K562 (cell line): ENCODE measurements at regions not wholly inside any gene's neighbourhood (a gene's known extent, or its start where the extent isn't known, plus 50 kb on each side); places are given as distances from the start of the nearest gene placed in this dataset.

Experiments
- ARNT ChIP-seq, 2 experiments: fragments of 450-650 bp; IDR thresholded peaks; 2 replicates each; pipeline ENCODE4 v1.6.1; 2016; ENCODE audit warnings: mild to moderate bottlenecking in 1 of 2
- CBX3 ChIP-seq, 2 experiments: IDR thresholded peaks; 1 replicate in 1 of 2; 2 replicates in 1 of 2; pipeline ENCODE4 v1.6.1; 2012; ENCODE audit warnings: inconsistent platforms in 2 of 2, low read length in 2 of 2, borderline replicate concordance in 1 of 2, control low read depth in 1 of 2
- DEAF1 ChIP-seq: fragments of 450-650 bp; formaldehyde crosslinking; IDR thresholded peaks from 2 replicates; pipeline ENCODE4 v1.4.0; 2020; ENCODE audit warnings: mild to moderate bottlenecking, moderate library complexity
- HDAC8 ChIP-seq: fragments of 450-650 bp; IDR thresholded peaks from 2 replicates; pipeline ENCODE4 v1.6.1; 2016; ENCODE audit warnings: mild to moderate bottlenecking, missing genetic modification characterization, moderate library complexity, missing compliant biosample characterization
- HMG20A ChIP-seq: fragments of 450-650 bp; formaldehyde crosslinking; conservative IDR thresholded peaks from 2 replicates; pipeline ENCODE4 v1.4.0; 2020; ENCODE audit warnings: mild to moderate bottlenecking, mixed read lengths
- MCM5 ChIP-seq: fragments of 450-650 bp; IDR thresholded peaks from 2 replicates; pipeline ENCODE4 v1.6.1; 2016; ENCODE audit warnings: low read depth
- MXD1 ChIP-seq: fragments of 250-450 bp; sonication (Bioruptor Pico); IDR thresholded peaks from 2 replicates; pipeline ENCODE4 v1.8.0; 2021; ENCODE audit warnings: borderline replicate concordance, mild to moderate bottlenecking, moderate library complexity; ENCODE audit not compliant: poor library complexity, severe bottlenecking
- NONO ChIP-seq, 2 experiments: fragments of 200-400 bp in 1 of 2; fragments of 450-650 bp in 1 of 2; formaldehyde crosslinking in 1 of 2; IDR thresholded peaks; 2 replicates each; pipeline ENCODE4 v1.6.1; 2017; ENCODE audit warnings: low read depth in 2 of 2, mild to moderate bottlenecking in 2 of 2, moderate library complexity in 2 of 2, low read length in 1 of 2
- PHB ChIP-seq: fragments of 250-450 bp; sonication (Bioruptor Pico); IDR thresholded peaks from 2 replicates; pipeline ENCODE4 v1.5.0; 2021
- PHB2 ChIP-seq: fragments of 450-650 bp; IDR thresholded peaks from 2 replicates; pipeline ENCODE4 v1.6.1; 2017; ENCODE audit warnings: low read depth
- RBFOX2 ChIP-seq: fragments of 200-400 bp; formaldehyde crosslinking; IDR thresholded peaks from 2 replicates; pipeline ENCODE4 v1.6.1; 2017; ENCODE audit warnings: low read depth, mild to moderate bottlenecking, low read length, moderate library complexity
- SMAD2 ChIP-seq: fragments of 150-350 bp; IDR thresholded peaks from 2 replicates; pipeline ENCODE4 v1.6.1; 2014; ENCODE audit warnings: low read depth, mild to moderate bottlenecking, low read length
- STAT5B ChIP-seq: fragments of 250-450 bp; sonication (Bioruptor Pico); IDR thresholded peaks from 2 replicates; pipeline ENCODE4 v1.8.0; 2021; ENCODE audit warnings: mild to moderate bottlenecking, inconsistent platforms
- TRIM28 ChIP-seq: fragments of 450-650 bp; IDR thresholded peaks from 2 replicates; pipeline ENCODE4 v1.6.1; 2017
- U2AF2 ChIP-seq: fragments of 200-400 bp; formaldehyde crosslinking; optimal IDR thresholded peaks from 2 replicates; pipeline ENCODE3; 2017; ENCODE audit warnings: low read depth, mild to moderate bottlenecking, low read length
- ZNF280A ChIP-seq: fragments of 450-650 bp; IDR thresholded peaks from 2 replicates; pipeline ENCODE4 v1.6.1; 2018; ENCODE audit warnings: mild to moderate bottlenecking, low read depth; ENCODE audit not compliant: partially characterized antibody
- ZNF408 ChIP-seq: fragments of 250-450 bp; sonication (Bioruptor Pico); IDR thresholded peaks from 2 replicates; pipeline ENCODE4 v1.4.0; 2020; ENCODE audit warnings: low read depth, mild to moderate bottlenecking, moderate library complexity
- ZNF655 ChIP-seq: fragments of 250-450 bp; sonication (Bioruptor Pico); IDR thresholded peaks from 2 replicates; pipeline ENCODE4 v1.5.0; 2021
- TF ChIP-seq, protein P1 (sequence below): sonication (generic); formaldehyde crosslinking; IDR thresholded peaks from 2 replicates; pipeline ENCODE4 v1.8.0; 2022; ENCODE audit warnings: mild to moderate bottlenecking, missing genetic modification reagents
- TF ChIP-seq, protein P2 (sequence below), 3 experiments: fragments of 200-800 bp in 1 of 3; sonication (Bioruptor generic) in 1 of 3; sonication (generic) in 1 of 3; formaldehyde crosslinking in 1 of 3; IDR thresholded peaks; 2 replicates each; pipeline versions ENCODE4 v1.6.1 to v1.8.0; 2016 to 2022; ENCODE audit warnings: mild to moderate bottlenecking in 2 of 3, missing compliant biosample characterization in 2 of 3, missing genetic modification characterization in 2 of 3, missing genetic modification reagents in 1 of 3

DNA sequence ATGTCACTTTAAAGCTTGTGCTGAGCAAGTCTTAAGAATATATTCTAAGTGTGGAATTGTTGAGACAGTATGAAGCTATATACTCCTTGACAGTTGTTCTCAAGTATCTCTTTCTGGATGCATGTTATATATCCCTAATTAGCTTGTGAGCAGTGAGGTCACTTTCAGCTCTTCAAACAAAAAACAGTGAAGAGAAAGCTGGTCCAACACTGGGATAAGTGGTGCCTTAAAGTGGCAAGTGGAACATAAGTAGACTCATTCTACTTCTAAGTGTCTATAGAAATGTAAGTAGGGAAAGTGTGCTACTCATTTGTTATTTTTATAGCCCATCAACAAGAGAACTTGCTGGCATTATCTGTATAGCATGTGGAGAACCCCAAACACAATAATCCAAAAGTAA lies 133.1 kb upstream of the BACH2 start (continued):
- no peak for TF ChIP-seq HDAC8 (tag)
- TF ChIP-seq PHB2 = no peak
- no peak for TF ChIP-seq MCM5
- no peak for TF ChIP-seq MXD1 (CRISPR knock-in tag)
- TF ChIP-seq ZNF655 = no peak
- peak; percentile 93 for TF ChIP-seq TRIM28
- peak in 1 of 2 experiments; percentile 80; a peak in 2 of 3 replicates for TF ChIP-seq CBX3 (IDR thresholded peaks at IDR 0.05; ENCODE audit: borderline replicate concordance in 1 of 2, low read length in 2 of 2)
- no peak for TF ChIP-seq SMAD2
- TF ChIP-seq HMG20A (CRISPR knock-in tag) = no peak
- TF ChIP-seq DEAF1 (CRISPR knock-in tag) = no peak
- peak; percentile 43 for TF ChIP-seq ZNF280A
- no peak for TF ChIP-seq NONO (IDR thresholded peaks at IDR 0.05; ENCODE audit: low read depth in 2 of 2, low read length in 1 of 2)
- TF ChIP-seq, protein P1, sequence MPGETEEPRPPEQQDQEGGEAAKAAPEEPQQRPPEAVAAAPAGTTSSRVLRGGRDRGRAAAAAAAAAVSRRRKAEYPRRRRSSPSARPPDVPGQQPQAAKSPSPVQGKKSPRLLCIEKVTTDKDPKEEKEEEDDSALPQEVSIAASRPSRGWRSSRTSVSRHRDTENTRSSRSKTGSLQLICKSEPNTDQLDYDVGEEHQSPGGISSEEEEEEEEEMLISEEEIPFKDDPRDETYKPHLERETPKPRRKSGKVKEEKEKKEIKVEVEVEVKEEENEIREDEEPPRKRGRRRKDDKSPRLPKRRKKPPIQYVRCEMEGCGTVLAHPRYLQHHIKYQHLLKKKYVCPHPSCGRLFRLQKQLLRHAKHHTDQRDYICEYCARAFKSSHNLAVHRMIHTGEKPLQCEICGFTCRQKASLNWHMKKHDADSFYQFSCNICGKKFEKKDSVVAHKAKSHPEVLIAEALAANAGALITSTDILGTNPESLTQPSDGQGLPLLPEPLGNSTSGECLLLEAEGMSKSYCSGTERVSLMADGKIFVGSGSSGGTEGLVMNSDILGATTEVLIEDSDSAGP = peak; percentile 91
- TF ChIP-seq PHB (CRISPR knock-in tag) = no peak
- TF ChIP-seq, protein P2, sequence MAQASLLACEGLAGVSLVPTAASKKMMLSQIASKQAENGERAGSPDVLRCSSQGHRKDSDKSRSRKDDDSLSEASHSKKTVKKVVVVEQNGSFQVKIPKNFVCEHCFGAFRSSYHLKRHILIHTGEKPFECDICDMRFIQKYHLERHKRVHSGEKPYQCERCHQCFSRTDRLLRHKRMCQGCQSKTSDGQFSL (CRISPR knock-in tag; IDR thresholded peaks at IDR 0.05) = no peak
- TF ChIP-seq, protein P2 (tag; IDR thresholded peaks at IDR 0.05) = no peak
- TF ChIP-seq RBFOX2 = no peak
- no peak for TF ChIP-seq U2AF2
- no peak for TF ChIP-seq STAT5B (CRISPR knock-in tag)
- no peak for TF ChIP-seq ZNF408
- no peak for TF ChIP-seq ARNT (IDR thresholded peaks at IDR 0.05)
